Left cardiac atrium (tissue), 4 donors: ENCODE measurements at regions not wholly inside any gene's neighbourhood (a gene's known extent, or its start where the extent isn't known, plus 50 kb on each side); places are given as distances from the start of the nearest gene placed in this dataset.

Experiments used
- ATAC-seq, 2 donors: fragments of 200-7000 bp; cut with Tn5 transposase; one replicate each; pipeline ENCODE4 v1.9.1; 2020; ENCODE audit warnings: mild to moderate bottlenecking in 2 of 2, moderate library complexity in 2 of 2
- DNase-seq: peaks from one replicate; pipeline ENCODE4 v3.0.0-alpha.2; 2020
- intact Hi-C, 2 donors: fragments of 100-400 bp; cut with DNase I; formaldehyde crosslinking; loops; one replicate each; pipeline versions ENCODE4 v1.14.1 to v1.15.1; 2022 to 2023
- donor health status: DM: no; HTN: yes; CAD: no.
- donor health status: DM: no; HTN: yes; CAD: no; lungs with severe emphysema.
- donor health status: DM: yes; HTN: yes; CAD: no.
- donor health status: Dilated cardiomyopathy.

- DNase-seq, result no peak
- intact Hi-C loops, result no loop called here
Observed at GRCh38 chr5:122702524-122702875, 72.4 kb upstream of the SNX2 start.

GRCh38 chr5:122703203-122703602 is 71.7 kb upstream of the SNX2 start:
- DNase-seq, result no peak
- ATAC-seq, result no peak
- intact Hi-C loops, result no loop called here

More at GRCh38 chr5:122702524-122702875, 72.4 kb upstream of the SNX2 start:
- no peak for ATAC-seq

- intact Hi-C loops, result no loop called here
- DNase-seq (no peak), ATAC-seq (peak in 1 of 2 donors; percentile 72)
Observed at GRCh38 chr5:122704247-122705036, 70.4 kb upstream of the SNX2 start.

- DNase-seq, result no peak
- intact Hi-C loops, result no loop called here
- ATAC-seq, result no peak
Observed at GRCh38 chr5:122705851-122706250, 69.0 kb upstream of the SNX2 start.

GRCh38 chr5:122707796-122708195 is 67.1 kb upstream of the SNX2 start:
- DNase-seq, result no peak
- intact Hi-C loops, result no loop called here
- no peak for ATAC-seq

GRCh38 chr5:122713041-122713440 is 61.8 kb upstream of the SNX2 start:
- intact Hi-C loops, result no loop called here
- ATAC-seq (no peak), DNase-seq (no peak)

- ATAC-seq (peak; percentile 19 to 90), DNase-seq (no peak)
- intact Hi-C loops, result no loop called here
Observed at GRCh38 chr5:122715095-122715494, 59.8 kb upstream of the SNX2 start.

GRCh38 chr5:122718611-122719010 is 56.3 kb upstream of the SNX2 start:
- intact Hi-C loops, result no loop called here
- ATAC-seq (no peak), DNase-seq (no peak)

GRCh38 chr5:122719991-122720746 is 54.7 kb upstream of the SNX2 start:
- ATAC-seq, result no peak
- DNase-seq, result no peak
- intact Hi-C loops, result no loop called here

GRCh38 chr5:122721127-122721526 is 53.8 kb upstream of the SNX2 start:
- no peak for ATAC-seq
- no peak for DNase-seq
- intact Hi-C loops, result no loop called here

- ATAC-seq (no peak), DNase-seq (no peak)
- intact Hi-C loops, result no loop called here
Observed at GRCh38 chr5:122722341-122722740, 52.5 kb upstream of the SNX2 start.

GRCh38 chr5:122723606-122724352 is 51.1 kb upstream of the SNX2 start:
- ATAC-seq, result peak; percentile 50 to 76

More at GRCh38 chr5:122723606-122724352, 51.1 kb upstream of the SNX2 start:
- intact Hi-C loops, result no loop called here
- DNase-seq, result no peak
